Immature natural killer cell (primary cell): ENCODE measurements at regions not wholly inside any gene's neighbourhood (a gene's known extent, or its start where the extent isn't known, plus 50 kb on each side); places are given as distances from the start of the nearest gene placed in this dataset.

Experiments
- DNase-seq, 3 donors: peaks; one replicate each; pipeline ENCODE4 v3.0.0; 2022; ENCODE audit warnings: mixed read lengths in 1 of 3
- H3K27ac Mint-ChIP-seq, 6 donors: one replicate each; pipeline ENCODE4 v1.8.0; 2020; ENCODE audit warnings: mixed read lengths in 6 of 6, mild to moderate bottlenecking in 5 of 6, inconsistent platforms in 4 of 6, moderate library complexity in 3 of 6
- H3K27me3 Mint-ChIP-seq, 3 donors: one replicate each; pipeline ENCODE4 v1.8.0; 2020 to 2021; ENCODE audit warnings: low read depth in 3 of 3, mild to moderate bottlenecking in 3 of 3, mixed read lengths in 3 of 3, moderate library complexity in 3 of 3, inconsistent platforms in 1 of 3
- H3K36me3 Mint-ChIP-seq, 3 donors: one replicate each; pipeline ENCODE4 v1.8.0; 2020; ENCODE audit warnings: mixed read lengths in 3 of 3, inconsistent platforms in 2 of 3, mild to moderate bottlenecking in 2 of 3
- H3K4me1 Mint-ChIP-seq, 2 donors: one replicate each; pipeline ENCODE4 v1.8.0; 2020; ENCODE audit warnings: inconsistent platforms in 2 of 2, mild to moderate bottlenecking in 2 of 2, mixed read lengths in 2 of 2, moderate library complexity in 1 of 2
- H3K4me3 Mint-ChIP-seq, 5 donors: one replicate each; pipeline ENCODE4 v1.8.0; 2020; ENCODE audit warnings: mild to moderate bottlenecking in 5 of 5, mixed read lengths in 5 of 5, inconsistent platforms in 3 of 5, moderate library complexity in 3 of 5
- H3K9me3 Mint-ChIP-seq, 6 donors: one replicate each; pipeline ENCODE4 v1.8.0; 2020; ENCODE audit warnings: mild to moderate bottlenecking in 6 of 6, mixed read lengths in 6 of 6, inconsistent platforms in 4 of 6, moderate library complexity in 3 of 6

DNA sequence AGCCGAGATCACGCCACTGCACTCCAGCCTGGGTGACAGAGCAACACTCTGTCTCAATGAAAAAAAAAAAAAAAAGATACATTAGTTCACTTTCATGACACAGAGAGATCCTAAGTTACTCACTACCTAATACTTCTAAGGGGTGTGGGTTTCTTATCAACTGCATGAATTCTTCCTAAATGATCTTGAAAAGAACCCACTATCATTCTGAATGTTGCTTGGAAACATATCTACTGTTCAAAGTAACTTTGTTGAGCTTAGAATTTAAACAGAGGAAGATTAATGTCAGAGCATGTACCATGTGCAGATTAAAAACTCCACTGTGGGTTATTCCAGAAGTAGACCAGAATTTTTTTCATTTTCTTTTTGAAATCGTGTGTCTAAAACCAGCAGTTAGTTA is 241.5 kb downstream of the LTN1 start:
- peaks cover 15 to 16% of the 10 kb centered on the region in 2 donors for H3K4me1 Mint-ChIP-seq

DNA sequence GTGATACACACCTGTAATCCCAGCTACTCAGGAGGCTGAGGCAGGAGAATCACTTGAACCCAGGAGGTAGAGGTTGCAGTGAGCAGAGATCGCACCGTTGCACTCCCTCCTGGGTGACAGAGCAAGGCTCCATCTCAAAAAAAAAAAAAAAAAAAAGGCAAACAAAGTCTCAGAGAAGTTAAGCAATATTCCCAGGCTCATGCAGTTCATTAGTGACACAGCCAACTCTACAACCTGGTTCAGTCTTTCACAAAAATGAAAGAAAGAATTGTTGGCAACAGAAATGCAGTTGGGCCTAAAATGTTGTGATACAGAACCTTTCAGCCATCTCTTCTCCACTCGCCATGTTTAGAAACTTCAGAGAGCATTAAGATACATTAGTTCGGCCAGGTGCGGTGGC is 242.1 kb downstream of the LTN1 start:
- Mint-ChIP-seq H3K36me3 (peaks cover 0 to 14% (median 5%) of the 10 kb centered on the region in 3 donors), H3K9me3 (no peaks in the 10 kb centered on the region), H3K4me1 (peaks cover 10 to 13% of the 10 kb centered on the region in 2 donors)

More for the DNA sequence above, 241.5 kb downstream of the LTN1 start:
- peaks cover 0 to 16% (median 5%) of the 10 kb centered on the region in 3 donors for H3K36me3 Mint-ChIP-seq
- no peak overlapping the region for H3K4me3 Mint-ChIP-seq
- peaks cover 0 to 2% (median 1%) of the 10 kb centered on the region in 3 donors for H3K27me3 Mint-ChIP-seq
- no peak for DNase-seq
- H3K27ac Mint-ChIP-seq, result peak overlapping the region in 1 of 6 donors; percentile 2
- H3K9me3 Mint-ChIP-seq, result no peaks in the 10 kb centered on the region

DNA sequence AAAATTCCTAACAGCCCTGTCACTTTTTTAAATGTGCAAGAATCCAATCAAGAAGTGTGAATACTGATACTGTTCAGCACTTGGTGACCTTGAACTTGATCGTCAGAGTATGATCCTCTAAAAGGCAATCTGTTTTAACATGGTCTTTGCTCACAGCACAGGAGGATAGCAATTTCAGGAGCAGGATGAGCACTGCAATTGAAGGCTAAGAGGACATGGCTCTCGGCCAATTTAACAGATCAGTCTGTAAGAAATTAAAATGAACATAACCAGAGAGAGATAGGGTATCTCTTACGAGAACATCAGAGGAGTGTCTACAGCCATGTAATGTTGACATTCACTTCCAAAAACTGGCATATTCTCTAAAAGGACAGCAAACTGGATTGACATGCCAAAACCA is 243.1 kb downstream of the LTN1 start:
- H3K4me3 Mint-ChIP-seq, result no peak overlapping the region
- peaks cover 0 to 4% of the 10 kb centered on the region in 2 donors for H3K4me1 Mint-ChIP-seq
- peaks cover 0 to 2% (median 0%) of the 10 kb centered on the region in 3 donors for H3K27me3 Mint-ChIP-seq
- H3K36me3 Mint-ChIP-seq, result peaks cover 0 to 14% (median 5%) of the 10 kb centered on the region in 3 donors
- no peak for DNase-seq
- H3K27ac Mint-ChIP-seq, result no peak overlapping the region
- H3K9me3 Mint-ChIP-seq, result no peaks in the 10 kb centered on the region

More for the DNA sequence above, 242.1 kb downstream of the LTN1 start:
- peaks cover 0 to 2% (median 1%) of the 10 kb centered on the region in 3 donors for H3K27me3 Mint-ChIP-seq
- H3K4me3 Mint-ChIP-seq, result no peak overlapping the region
- H3K27ac Mint-ChIP-seq, result no peak overlapping the region
- no peak for DNase-seq

DNA sequence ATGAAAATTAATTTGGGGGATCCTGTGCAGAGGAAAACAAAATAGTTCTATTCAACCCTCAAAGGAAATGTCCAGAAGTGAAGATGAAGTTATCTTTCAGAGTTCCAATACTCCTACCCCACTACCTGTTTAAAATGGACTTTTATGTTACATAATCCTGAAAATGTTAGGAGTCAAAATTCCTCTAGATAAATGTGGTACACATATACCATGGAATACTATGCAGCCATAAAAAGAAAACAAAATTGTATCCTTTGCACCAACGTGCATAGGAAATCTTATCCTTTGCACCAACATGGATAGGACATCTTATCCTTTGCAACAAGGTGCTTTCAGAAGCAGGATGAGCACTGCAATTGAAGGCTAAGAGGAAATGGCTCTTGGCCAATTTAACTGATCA is 245.2 kb downstream of the LTN1 start:
- Mint-ChIP-seq H3K27ac (peak overlapping the region in 3 of 6 donors; percentile 13 to 58 (median 26)), H3K27me3 (peaks cover 0 to 2% (median 0%) of the 10 kb centered on the region in 3 donors), H3K36me3 (peaks cover 0 to 10% (median 5%) of the 10 kb centered on the region in 3 donors), H3K9me3 (no peaks in the 10 kb centered on the region), H3K4me1 (peaks cover 0 to 3% of the 10 kb centered on the region in 2 donors), H3K4me3 (no peak overlapping the region)
- DNase-seq, result no peak

DNA sequence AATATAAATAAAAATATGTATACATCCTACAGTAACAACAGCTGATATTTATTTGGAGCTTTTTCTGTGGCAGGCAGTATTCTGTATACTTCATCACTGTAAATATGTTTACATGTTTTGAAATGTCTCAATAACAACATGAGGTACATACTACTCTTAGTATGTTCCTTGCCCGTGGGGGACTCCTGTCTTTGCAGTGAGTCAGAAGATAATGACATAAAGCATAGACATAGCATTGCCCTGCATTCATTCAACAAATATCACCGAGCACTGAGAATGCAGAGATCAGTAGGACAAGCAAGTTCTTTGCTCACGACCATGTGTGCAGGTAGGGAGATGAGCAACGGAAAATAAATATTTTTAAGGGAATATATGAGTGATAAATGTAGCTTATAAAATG is 246.5 kb downstream of the LTN1 start:
- Mint-ChIP-seq H3K9me3 (no peaks in the 10 kb centered on the region), H3K27ac (no peak overlapping the region), H3K4me1 (peaks cover 0 to 4% of the 10 kb centered on the region in 2 donors), H3K36me3 (peaks cover under 1 to 10% (median 5%) of the 10 kb centered on the region in 3 donors), H3K27me3 (peaks cover 0 to 2% (median 0%) of the 10 kb centered on the region in 3 donors), H3K4me3 (no peak overlapping the region)
- no peak for DNase-seq

DNA sequence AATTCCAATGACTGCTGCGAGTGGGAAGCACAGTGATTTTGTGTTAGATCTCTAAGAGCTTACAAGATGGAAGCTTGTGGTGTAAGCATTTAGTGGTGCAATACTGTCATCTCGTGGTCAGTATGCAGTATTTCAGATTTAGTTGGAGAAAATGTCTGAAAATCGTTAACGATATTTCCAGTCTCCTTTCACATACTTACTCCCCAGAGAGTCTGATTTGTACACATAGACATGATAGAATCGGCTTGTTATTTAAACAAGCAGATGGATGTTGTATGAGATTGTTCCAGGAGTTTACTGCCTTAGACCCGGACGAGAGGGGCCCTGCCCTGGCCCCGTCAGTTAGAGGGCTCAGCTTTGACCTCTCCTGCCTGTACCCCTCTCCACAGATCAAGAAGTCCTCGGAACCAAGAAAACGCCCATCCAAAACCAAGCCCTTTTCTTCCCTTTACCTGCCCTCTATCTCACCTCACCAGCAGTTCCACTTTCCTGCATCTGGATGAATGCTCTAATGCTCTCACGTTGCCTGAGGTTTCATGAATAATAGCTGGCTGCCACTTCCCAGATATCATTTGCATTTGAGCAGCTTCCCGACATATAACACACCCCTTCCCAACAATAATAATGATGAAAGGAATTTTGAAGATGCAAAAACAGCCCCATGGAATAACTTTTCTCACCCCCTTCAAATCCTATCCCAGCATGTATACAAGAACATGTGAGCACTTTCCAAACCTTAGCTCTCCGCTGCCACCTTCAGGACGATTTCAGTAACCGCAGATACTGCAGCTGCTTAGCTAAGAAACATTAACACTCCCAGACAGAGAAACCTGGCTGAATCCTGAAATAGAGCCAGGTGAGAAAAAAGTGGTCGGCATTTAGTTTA is 247.3 kb downstream of the LTN1 start:
- Mint-ChIP-seq H3K4me1 (peaks cover 0 to 4% of the 10 kb centered on the region in 2 donors), H3K27ac (no peak overlapping the region), H3K36me3 (peaks cover 4 to 10% (median 5%) of the 10 kb centered on the region in 3 donors), H3K27me3 (peaks cover 0 to 2% (median 0%) of the 10 kb centered on the region in 3 donors), H3K4me3 (no peak overlapping the region), H3K9me3 (no peaks in the 10 kb centered on the region)
- peak; percentile 55 to 60 (median 58) for DNase-seq

DNA sequence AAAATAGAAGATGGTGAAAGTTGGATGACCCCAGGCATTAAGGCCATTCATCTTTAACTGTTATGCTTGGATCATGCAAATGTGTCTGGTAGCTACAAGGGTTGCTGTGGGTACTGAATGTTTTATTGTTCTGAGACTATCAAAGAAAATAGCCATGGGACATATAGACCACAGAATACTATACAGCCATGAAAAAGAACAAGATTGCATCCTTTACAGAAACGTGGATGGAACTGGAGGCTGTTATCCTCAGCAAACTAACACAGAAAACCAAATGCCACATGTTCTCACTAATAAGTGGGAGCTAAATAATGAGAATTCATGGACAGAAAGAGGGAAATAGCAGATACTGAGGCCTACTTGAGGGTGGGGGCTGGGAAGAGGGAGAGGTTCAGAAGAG is 249.0 kb downstream of the LTN1 start:
- DNase-seq, result no peak
- Mint-ChIP-seq H3K4me1 (peaks cover 15 to 17% of the 10 kb centered on the region in 2 donors), H3K27ac (no peak overlapping the region), H3K36me3 (peaks cover 0 to 4% (median 0%) of the 10 kb centered on the region in 3 donors), H3K27me3 (peaks cover 0 to 2% (median 0%) of the 10 kb centered on the region in 3 donors), H3K9me3 (no peaks in the 10 kb centered on the region), H3K4me3 (no peak overlapping the region)

DNA sequence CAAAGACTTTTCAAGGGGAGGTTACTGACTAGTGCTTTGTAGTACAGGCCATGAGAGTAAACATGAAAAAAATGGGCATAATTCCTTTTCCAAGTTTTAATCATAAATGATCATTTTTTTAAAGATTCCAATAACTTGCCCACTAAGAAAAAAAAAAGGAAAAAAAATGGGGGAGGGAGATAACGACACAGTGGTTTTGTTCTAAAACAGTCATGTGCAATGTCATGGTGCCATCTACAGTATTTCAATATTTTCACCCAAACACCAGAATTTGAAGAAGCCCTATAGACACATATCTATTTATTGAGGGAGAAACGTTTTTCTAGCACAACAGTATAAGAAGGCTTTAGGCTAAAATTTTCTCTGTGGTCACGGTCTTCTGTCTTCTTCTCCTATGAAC is 250.2 kb downstream of the LTN1 start:
- H3K4me3 Mint-ChIP-seq, result no peak overlapping the region
- DNase-seq, result no peak
- H3K36me3 Mint-ChIP-seq, result peaks cover 0 to 4% (median 0%) of the 10 kb centered on the region in 3 donors
- no peak overlapping the region for H3K27ac Mint-ChIP-seq
- no peaks in the 10 kb centered on the region for H3K9me3 Mint-ChIP-seq
- no peaks in the 10 kb centered on the region for H3K27me3 Mint-ChIP-seq
- H3K4me1 Mint-ChIP-seq, result peaks cover 23 to 24% of the 10 kb centered on the region in 2 donors

DNA sequence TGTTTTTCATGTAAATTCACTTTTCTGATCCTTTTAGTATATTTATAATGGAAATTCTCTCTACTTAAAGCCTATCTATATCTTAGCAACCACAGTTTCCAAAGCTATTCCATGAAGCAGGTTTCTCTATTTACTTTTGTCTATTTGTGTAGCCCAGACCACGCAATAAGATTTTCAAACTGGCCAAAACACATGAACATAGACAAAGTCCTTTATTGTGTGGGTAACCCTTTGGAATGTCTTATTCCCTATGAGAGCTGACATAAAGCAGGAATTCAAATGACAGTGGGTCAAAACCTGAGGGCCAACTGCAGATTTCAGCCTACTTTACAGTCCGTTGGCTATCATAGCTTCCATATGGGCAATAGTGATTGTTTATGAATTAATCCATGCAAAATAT is 252.6 kb downstream of the LTN1 start:
- Mint-ChIP-seq H3K27ac (no peak overlapping the region), H3K4me1 (peaks cover 25 to 27% of the 10 kb centered on the region in 2 donors), H3K27me3 (no peaks in the 10 kb centered on the region), H3K4me3 (peak overlapping the region in 1 of 5 donors; percentile 1), H3K9me3 (no peaks in the 10 kb centered on the region), H3K36me3 (peaks cover 0 to 4% (median 3%) of the 10 kb centered on the region in 3 donors)
- no peak for DNase-seq

DNA sequence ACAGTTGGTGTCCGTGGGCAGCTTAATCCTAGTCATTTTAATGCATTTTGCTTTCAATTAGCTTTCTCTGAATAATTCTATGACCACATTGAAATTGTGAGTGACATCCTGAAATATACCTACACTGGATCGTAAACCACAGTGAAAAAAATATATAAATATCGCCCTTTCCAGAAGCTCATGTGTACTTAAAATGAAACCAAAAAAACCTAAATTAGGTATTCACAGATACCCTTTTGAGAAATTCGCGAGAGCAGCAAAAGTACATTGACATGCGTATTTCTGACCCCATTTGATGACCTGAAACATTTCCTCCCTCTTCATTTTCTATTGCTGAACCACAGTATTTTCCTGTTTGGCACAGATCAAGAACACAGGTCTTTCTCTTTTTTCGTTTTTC is 253.8 kb downstream of the LTN1 start:
- Mint-ChIP-seq H3K36me3 (peaks cover 0 to 4% (median 3%) of the 10 kb centered on the region in 3 donors), H3K27me3 (no peaks in the 10 kb centered on the region), H3K27ac (peak overlapping the region in 5 of 6 donors; percentile 3 to 84 (median 63)), H3K4me3 (peak overlapping the region; percentile 27 to 72 (median 41)), H3K4me1 (peaks cover 27 to 29% of the 10 kb centered on the region in 2 donors), H3K9me3 (no peaks in the 10 kb centered on the region)
- peak in 1 of 3 donors; percentile 8 for DNase-seq

DNA sequence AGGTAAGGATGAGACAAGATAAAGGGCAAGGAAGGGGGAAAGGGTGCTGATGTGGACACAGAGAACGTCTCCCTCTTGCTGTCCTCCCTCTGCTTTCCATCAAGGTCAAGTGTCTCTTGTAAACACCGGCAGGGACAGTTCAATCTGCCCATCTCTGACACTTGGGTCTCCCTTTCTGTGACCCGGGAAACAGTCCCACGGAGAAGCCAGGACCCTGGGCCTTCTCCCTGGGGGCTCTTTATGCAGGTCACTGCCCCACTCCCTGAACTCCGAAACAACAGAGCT is 254.3 kb downstream of the LTN1 start:
- Mint-ChIP-seq H3K27me3 (no peaks in the 10 kb centered on the region), H3K4me1 (peaks cover 32% of the 10 kb centered on the region in 2 donors), H3K36me3 (peaks cover 0 to 4% (median 3%) of the 10 kb centered on the region in 3 donors), H3K27ac (peak overlapping the region in 3 of 6 donors; percentile 3 to 78 (median 39)), H3K4me3 (peak overlapping the region in 2 of 5 donors; percentile 12 to 65), H3K9me3 (no peaks in the 10 kb centered on the region)
- no peak for DNase-seq

DNA sequence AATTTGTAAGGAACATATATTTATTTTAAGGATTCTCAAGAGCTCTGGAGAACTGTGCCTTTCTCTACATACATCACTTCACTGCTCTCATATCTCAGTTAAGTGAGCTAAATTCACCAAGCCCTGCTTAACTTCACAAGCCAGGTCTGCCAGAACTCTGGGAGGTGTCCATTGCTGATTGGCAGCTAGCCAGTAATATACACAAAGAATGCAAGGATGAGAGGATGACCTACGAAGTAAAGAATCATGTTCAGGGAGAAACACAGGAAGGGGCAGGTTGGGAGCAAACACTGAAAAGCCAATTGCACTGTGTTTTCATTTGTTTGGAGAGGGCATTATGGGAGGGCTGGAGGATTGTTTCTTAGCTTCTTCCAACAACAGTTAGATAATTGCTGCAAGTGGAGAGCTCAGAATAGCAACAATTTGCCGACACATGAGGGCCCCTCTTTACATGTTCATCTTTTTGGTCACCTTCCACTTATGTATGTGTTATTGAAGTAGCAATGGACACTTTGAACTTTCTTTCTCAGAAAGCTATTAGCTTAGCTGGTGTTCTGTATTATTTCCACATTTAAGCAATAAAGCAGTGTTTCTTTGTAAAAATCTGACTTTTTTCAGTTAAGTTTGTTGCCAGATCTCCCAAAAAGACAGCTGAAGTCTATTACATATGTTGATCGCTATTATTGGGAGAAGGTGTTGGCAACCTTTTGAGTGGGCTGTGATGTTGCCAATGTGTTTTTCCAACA is 254.8 kb downstream of the LTN1 start:
- H3K36me3 Mint-ChIP-seq, result peaks cover 0 to 4% (median 3%) of the 10 kb centered on the region in 3 donors
- no peaks in the 10 kb centered on the region for H3K9me3 Mint-ChIP-seq
- peaks cover 34 to 36% of the 10 kb centered on the region in 2 donors for H3K4me1 Mint-ChIP-seq
- peak overlapping the region in 2 of 6 donors; percentile 17 to 25 for H3K27ac Mint-ChIP-seq
- H3K4me3 Mint-ChIP-seq, result peak overlapping the region in 1 of 5 donors; percentile 12
- DNase-seq, result no peak
- no peaks in the 10 kb centered on the region for H3K27me3 Mint-ChIP-seq

DNA sequence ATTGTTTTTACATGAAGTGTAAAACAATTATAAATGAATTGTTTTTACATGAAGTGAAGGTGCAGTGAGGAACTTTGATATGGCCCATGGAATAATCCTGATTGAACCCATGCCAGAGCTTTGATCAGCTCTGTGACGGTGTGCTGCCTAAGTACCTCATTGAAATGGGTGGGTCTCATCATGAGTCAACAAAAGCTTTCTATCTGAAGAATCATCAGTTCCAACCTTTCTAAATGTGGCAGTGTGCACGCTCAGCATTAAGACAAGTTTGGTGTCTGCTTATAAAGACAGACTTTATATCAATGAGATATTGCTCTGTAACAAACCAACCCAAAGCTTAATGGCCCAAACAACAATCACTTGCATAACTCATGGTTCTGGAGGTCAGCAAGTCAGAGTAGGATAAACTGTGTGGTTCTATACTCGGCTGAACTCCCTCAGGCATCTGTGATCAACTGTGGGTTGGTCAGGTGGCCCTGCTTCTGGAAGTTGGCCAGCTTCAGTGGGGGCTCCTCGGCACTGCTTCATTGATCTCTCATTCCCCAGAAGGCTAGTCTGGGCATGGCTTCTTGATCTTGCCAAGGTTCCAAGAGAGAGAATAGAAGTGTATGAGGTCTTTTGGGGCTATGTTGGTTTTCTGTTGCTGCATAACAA is 258.0 kb downstream of the LTN1 start:
- peaks cover 37 to 53% of the 10 kb centered on the region in 2 donors for H3K4me1 Mint-ChIP-seq
- H3K27ac Mint-ChIP-seq, result no peak overlapping the region
- no peaks in the 10 kb centered on the region for H3K27me3 Mint-ChIP-seq
- no peaks in the 10 kb centered on the region for H3K9me3 Mint-ChIP-seq
- DNase-seq, result no peak
- H3K36me3 Mint-ChIP-seq, result peaks cover 0 to 3% (median 0%) of the 10 kb centered on the region in 3 donors
- no peak overlapping the region for H3K4me3 Mint-ChIP-seq
